HCT116 (cell line): ENCODE measurements at regions not wholly inside any gene's neighbourhood (a gene's known extent, or its start where the extent isn't known, plus 50 kb on each side); places are given as distances from the start of the nearest gene placed in this dataset.

ENCODE experiments used
- SIN3A ChIP-seq: IDR thresholded peaks from 2 replicates; pipeline ENCODE4 v1.6.1; 2012; ENCODE audit warnings: low read depth
- ZNF274 ChIP-seq: fragments of 200-500 bp; sonication (Bioruptor generic); IDR thresholded peaks from 2 replicates; pipeline ENCODE4 v1.6.1; 2014; ENCODE audit warnings: mild to moderate bottlenecking, low read depth, low read length, inconsistent platforms
- TF ChIP-seq, protein P1 (sequence below): IDR thresholded peaks from 2 replicates; pipeline ENCODE4 v1.6.1; 2011; ENCODE audit warnings: mild to moderate bottlenecking, low read length, moderate library complexity; ENCODE audit not compliant: insufficient replicate concordance; ENCODE audit errors: extremely low read depth
- TF ChIP-seq, protein P2 (sequence below): IDR thresholded peaks from 2 replicates; pipeline ENCODE4 v1.6.1; 2012

GRCh38 chr2:226155093-226155875 is 644.3 kb downstream of the IRS1 start:
- TF ChIP-seq, protein P1, sequence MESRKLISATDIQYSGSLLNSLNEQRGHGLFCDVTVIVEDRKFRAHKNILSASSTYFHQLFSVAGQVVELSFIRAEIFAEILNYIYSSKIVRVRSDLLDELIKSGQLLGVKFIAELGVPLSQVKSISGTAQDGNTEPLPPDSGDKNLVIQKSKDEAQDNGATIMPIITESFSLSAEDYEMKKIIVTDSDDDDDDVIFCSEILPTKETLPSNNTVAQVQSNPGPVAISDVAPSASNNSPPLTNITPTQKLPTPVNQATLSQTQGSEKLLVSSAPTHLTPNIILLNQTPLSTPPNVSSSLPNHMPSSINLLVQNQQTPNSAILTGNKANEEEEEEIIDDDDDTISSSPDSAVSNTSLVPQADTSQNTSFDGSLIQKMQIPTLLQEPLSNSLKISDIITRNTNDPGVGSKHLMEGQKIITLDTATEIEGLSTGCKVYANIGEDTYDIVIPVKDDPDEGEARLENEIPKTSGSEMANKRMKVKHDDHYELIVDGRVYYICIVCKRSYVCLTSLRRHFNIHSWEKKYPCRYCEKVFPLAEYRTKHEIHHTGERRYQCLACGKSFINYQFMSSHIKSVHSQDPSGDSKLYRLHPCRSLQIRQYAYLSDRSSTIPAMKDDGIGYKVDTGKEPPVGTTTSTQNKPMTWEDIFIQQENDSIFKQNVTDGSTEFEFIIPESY: no peak
- TF ChIP-seq SIN3A: no peak
- TF ChIP-seq, protein P2, sequence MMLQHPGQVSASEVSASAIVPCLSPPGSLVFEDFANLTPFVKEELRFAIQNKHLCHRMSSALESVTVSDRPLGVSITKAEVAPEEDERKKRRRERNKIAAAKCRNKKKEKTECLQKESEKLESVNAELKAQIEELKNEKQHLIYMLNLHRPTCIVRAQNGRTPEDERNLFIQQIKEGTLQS: no peak
- no peak for TF ChIP-seq ZNF274
